HG03432 (cell line): ENCODE measurements at regions not wholly inside any gene's neighbourhood (a gene's known extent, or its start where the extent isn't known, plus 50 kb on each side); places are given as distances from the start of the nearest gene placed in this dataset.
A peak's percentile ranks its signal among the peaks of the same experiment; 100 is the strongest.
"Not testable (repeated sequence)": the region's sequence is repeated elsewhere in the genome, so short reads cannot be mapped to it uniquely, and the experiment has no call there.

ENCODE experiments used
- ATAC-seq: cut with Tn5 transposase; IDR thresholded peaks from one replicate; pipeline ENCODE4 v1.9.1; 2021; ENCODE audit warnings: mild to moderate bottlenecking, moderate library complexity; ENCODE audit not compliant: unreplicated experiment

- no peak for ATAC-seq
Measured at GRCh38 chr4:156335721-156336120, 382.1 kb upstream of the CTSO start.

- ATAC-seq, result peak; percentile 38
Measured at GRCh38 chr4:156330436-156331031, 376.9 kb upstream of the CTSO start.

GRCh38 chr4:156329779-156330178 is 376.1 kb upstream of the CTSO start:
- ATAC-seq, result no peak

- ATAC-seq, result peak; percentile 58
Measured at GRCh38 chr4:156328882-156329281, 375.2 kb upstream of the CTSO start.

- no peak for ATAC-seq
Measured at GRCh38 chr4:156326246-156326645, 372.6 kb upstream of the CTSO start.

- no peak for ATAC-seq
Measured at GRCh38 chr4:156322592-156322991, 368.9 kb upstream of the CTSO start.

GRCh38 chr4:156321203-156321602 is 367.5 kb upstream of the CTSO start:
- ATAC-seq, result no peak

GRCh38 chr4:156313497-156313896 is 359.8 kb upstream of the CTSO start:
- no peak for ATAC-seq

- ATAC-seq, result no peak
Measured at GRCh38 chr4:156312261-156312847, 358.7 kb upstream of the CTSO start.

- no peak for ATAC-seq
Measured at GRCh38 chr4:156309031-156309430, 355.4 kb upstream of the CTSO start.

- no peak for ATAC-seq
Measured at GRCh38 chr4:156303708-156304107, 350.0 kb upstream of the CTSO start.

GRCh38 chr4:156298230-156298629 is 344.6 kb upstream of the CTSO start:
- ATAC-seq, result no peak

- ATAC-seq, result no peak
Measured at GRCh38 chr4:156295676-156296195, 342.1 kb upstream of the CTSO start.

GRCh38 chr4:156294577-156294976 is 340.9 kb upstream of the CTSO start:
- ATAC-seq, result peak; percentile 56

GRCh38 chr4:156293657-156294297 is 340.1 kb upstream of the CTSO start:
- ATAC-seq, result no peak

GRCh38 chr4:156291317-156291716 is 337.7 kb upstream of the CTSO start:
- ATAC-seq, result no peak

GRCh38 chr4:156290811-156291210 is 337.1 kb upstream of the CTSO start:
- ATAC-seq, result no peak

- ATAC-seq, result not testable (repeated sequence)
Measured at GRCh38 chr4:156290026-156290425, 336.4 kb upstream of the CTSO start.

GRCh38 chr4:156280686-156281085 is 327.0 kb upstream of the CTSO start:
- no peak for ATAC-seq

- no peak for ATAC-seq
Measured at GRCh38 chr4:156265407-156265806, 311.7 kb upstream of the CTSO start.

GRCh38 chr4:156261230-156261629 is 307.6 kb upstream of the CTSO start:
- no peak for ATAC-seq
